Neural progenitor cell (in vitro differentiated cells): ENCODE measurements at regions not wholly inside any gene's neighbourhood (a gene's known extent, or its start where the extent isn't known, plus 50 kb on each side); places are given as distances from the start of the nearest gene placed in this dataset.

Source experiments
- EZH2 ChIP-seq: fragments of 200-600 bp; sonication (generic); IDR thresholded peaks from 2 replicates; pipeline ENCODE4 v1.6.1; 2017; ENCODE audit warnings: antibody characterized with exemption, mild to moderate bottlenecking, moderate library complexity
- TF ChIP-seq, protein P1 (sequence below): fragments of 200-600 bp; sonication (generic); IDR thresholded peaks from 2 replicates; pipeline ENCODE4 v1.5.1; 2017; ENCODE audit warnings: antibody characterized with exemption, mild to moderate bottlenecking

DNA sequence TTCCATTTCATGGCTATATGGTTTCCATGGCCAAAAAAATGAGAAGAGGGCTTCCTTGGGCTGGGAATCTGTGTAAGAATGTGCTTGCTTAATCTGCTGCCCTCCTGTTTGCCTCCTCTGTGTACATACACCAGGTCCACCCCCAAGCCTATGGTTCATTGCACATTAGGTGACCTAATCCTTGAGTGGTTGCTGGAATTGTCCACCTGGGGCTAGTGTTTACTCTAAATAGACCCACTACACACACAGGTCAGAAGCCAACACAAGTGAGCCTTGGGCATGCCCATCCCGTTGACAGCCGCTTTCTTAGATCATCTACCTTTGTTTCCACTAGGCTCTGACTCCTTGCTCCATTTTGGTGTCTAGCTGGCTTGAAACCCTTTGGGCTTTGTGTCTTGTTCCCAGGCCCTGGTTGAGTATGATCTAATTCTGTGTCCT is 59.2 kb upstream of the ATL2 start:
- no peak for TF ChIP-seq EZH2
- TF ChIP-seq, protein P1, sequence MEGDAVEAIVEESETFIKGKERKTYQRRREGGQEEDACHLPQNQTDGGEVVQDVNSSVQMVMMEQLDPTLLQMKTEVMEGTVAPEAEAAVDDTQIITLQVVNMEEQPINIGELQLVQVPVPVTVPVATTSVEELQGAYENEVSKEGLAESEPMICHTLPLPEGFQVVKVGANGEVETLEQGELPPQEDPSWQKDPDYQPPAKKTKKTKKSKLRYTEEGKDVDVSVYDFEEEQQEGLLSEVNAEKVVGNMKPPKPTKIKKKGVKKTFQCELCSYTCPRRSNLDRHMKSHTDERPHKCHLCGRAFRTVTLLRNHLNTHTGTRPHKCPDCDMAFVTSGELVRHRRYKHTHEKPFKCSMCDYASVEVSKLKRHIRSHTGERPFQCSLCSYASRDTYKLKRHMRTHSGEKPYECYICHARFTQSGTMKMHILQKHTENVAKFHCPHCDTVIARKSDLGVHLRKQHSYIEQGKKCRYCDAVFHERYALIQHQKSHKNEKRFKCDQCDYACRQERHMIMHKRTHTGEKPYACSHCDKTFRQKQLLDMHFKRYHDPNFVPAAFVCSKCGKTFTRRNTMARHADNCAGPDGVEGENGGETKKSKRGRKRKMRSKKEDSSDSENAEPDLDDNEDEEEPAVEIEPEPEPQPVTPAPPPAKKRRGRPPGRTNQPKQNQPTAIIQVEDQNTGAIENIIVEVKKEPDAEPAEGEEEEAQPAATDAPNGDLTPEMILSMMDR, result no peak
